Esophagus squamous epithelium (tissue), 5 donors: ENCODE measurements at regions not wholly inside any gene's neighbourhood (a gene's known extent, or its start where the extent isn't known, plus 50 kb on each side); places are given as distances from the start of the nearest gene placed in this dataset.

Experiments
- DNase-seq: peaks from one replicate; lab custom pipeline; 2025; lab: John Stamatoyannopoulos, UW
- H3K27ac ChIP-seq, 4 donors: fragments of 200-600 bp; sonication (generic); one replicate each; pipeline ENCODE4 v1.5.1; 2016 to 2019; ENCODE audit warnings: mild to moderate bottlenecking in 1 of 4
- H3K27me3 ChIP-seq, 4 donors: fragments of 200-600 bp; sonication (generic); 1 replicate in 3 of 4; 2 replicates in 1 of 4; pipeline versions ENCODE4 v1.5.1 to v1.6.0; 2017 to 2021; ENCODE audit warnings: antibody characterized with exemption in 1 of 4
- H3K36me3 ChIP-seq, 3 donors: fragments of 200-600 bp; sonication (generic); one replicate each; pipeline ENCODE4 v1.5.1; 2016 to 2019
- H3K4me1 ChIP-seq, 3 donors: fragments of 200-600 bp; sonication (generic); one replicate each; pipeline ENCODE4 v1.5.1; 2017 to 2019
- H3K4me3 ChIP-seq, 4 donors: fragments of 200-600 bp; sonication (generic); 1 replicate in 3 of 4; 2 replicates in 1 of 4; pipeline ENCODE4 v1.5.1; 2016 to 2019; ENCODE audit warnings: mild to moderate bottlenecking in 2 of 4, moderate library complexity in 1 of 4
- H3K9me3 ChIP-seq, 3 donors: fragments of 200-600 bp; sonication (generic); one replicate each; pipeline ENCODE4 v1.5.1; 2016 to 2019
- CTCF ChIP-seq, 6 experiments: fragments of 450-650 bp in 4 of 6; fragments of 200-600 bp in 2 of 6; sonication (generic) in 2 of 6; IDR thresholded peaks; one replicate each; pipeline ENCODE4 v1.5.1; 2016 to 2019; ENCODE audit warnings: antibody characterized with exemption in 6 of 6, mild to moderate bottlenecking in 4 of 6, moderate library complexity in 4 of 6
- POLR2A ChIP-seq, 4 donors: fragments of 450-650 bp; IDR thresholded peaks; one replicate each; pipeline ENCODE4 v1.6.1; 2017; ENCODE audit warnings: antibody characterized with exemption in 4 of 4, mild to moderate bottlenecking in 4 of 4, moderate library complexity in 3 of 4
- WGBS, 2 donors: methylation state at CpG; one replicate each; pipeline ENCODE4 v1.1.5; 2018; 5-methylcytosine and 5-hydroxymethylcytosine counted together
- intact Hi-C: fragments of 100-400 bp; cut with DNase I; formaldehyde crosslinking; loops from one replicate; pipeline ENCODE4 v1.15.0; 2022
- donor health status: DM: yes; HTN: yes; CAD: no.

- Histone ChIP-seq H3K4me1 (no peaks in the 10 kb centered on the region), H3K4me3 (no peak overlapping the region), H3K36me3 (no peaks in the 10 kb centered on the region), H3K9me3 (no peaks in the 10 kb centered on the region), H3K27me3 (peaks cover 0 to 37% (median 0%) of the 10 kb centered on the region in 4 donors), H3K27ac (no peak overlapping the region)
- 80 to 81% methylated on average over 2 to 4 of the region's 4 CpGs for whole genome bisulfite sequencing, 2 donors
- no peak for DNase-seq
- TF ChIP-seq POLR2A (IDR thresholded peaks at IDR 0.05) (no peak), CTCF (IDR thresholded peaks at IDR 0.05) (no peak)
- intact Hi-C loops, result no loop called here
Measured at GRCh38 chr15:69830430-69830829, 267.3 kb downstream of the TLE3 start.

GRCh38 chr15:69830876-69831275 is 266.8 kb downstream of the TLE3 start:
- TF ChIP-seq POLR2A (IDR thresholded peaks at IDR 0.05) (no peak), CTCF (IDR thresholded peaks at IDR 0.05) (no peak)
- 82 to 85% methylated on average over 4 of the region's 4 CpGs for WGBS, 2 donors
- DNase-seq, result no peak
- Histone ChIP-seq H3K4me1 (no peaks in the 10 kb centered on the region), H3K27me3 (peaks cover 0 to 35% (median 0%) of the 10 kb centered on the region in 4 donors), H3K36me3 (no peaks in the 10 kb centered on the region), H3K9me3 (no peaks in the 10 kb centered on the region), H3K4me3 (no peak overlapping the region), H3K27ac (no peak overlapping the region)
- intact Hi-C loops, result no loop called here

- no peak overlapping the region for H3K4me3 ChIP-seq
- intact Hi-C loops, result no loop called here
- peaks cover 0 to 22% (median 0%) of the 10 kb centered on the region in 4 donors for H3K27me3 ChIP-seq
- no peaks in the 10 kb centered on the region for H3K4me1 ChIP-seq
- no peak for TF ChIP-seq CTCF (IDR thresholded peaks at IDR 0.05)
- TF ChIP-seq POLR2A (IDR thresholded peaks at IDR 0.05), result no peak
- no peaks in the 10 kb centered on the region for H3K36me3 ChIP-seq
- WGBS, 2 donors, result 79 to 81% methylated on average over 4 to 5 of the region's 5 CpGs
- no peaks in the 10 kb centered on the region for H3K9me3 ChIP-seq
- DNase-seq, result no peak
- no peak overlapping the region for H3K27ac ChIP-seq
Measured at GRCh38 chr15:69834267-69834666, 263.4 kb downstream of the TLE3 start.

- TF ChIP-seq CTCF (IDR thresholded peaks at IDR 0.05) (no peak), POLR2A (IDR thresholded peaks at IDR 0.05) (no peak)
- H3K27ac ChIP-seq, result no peak overlapping the region
- DNase-seq, result no peak
- intact Hi-C loops, result no loop called here
- no peaks in the 10 kb centered on the region for H3K4me1 ChIP-seq
- WGBS, 2 donors, result 100% methylated on average over 1 of the region's 3 CpGs; no CpG with 5 or more reads in 1 of the 2 donors
- no peak overlapping the region for H3K4me3 ChIP-seq
- no peaks in the 10 kb centered on the region for H3K36me3 ChIP-seq
- H3K27me3 ChIP-seq, result peaks cover 0 to 22% (median 0%) of the 10 kb centered on the region in 4 donors
- H3K9me3 ChIP-seq, result no peaks in the 10 kb centered on the region
Measured at GRCh38 chr15:69834761-69835160, 263.0 kb downstream of the TLE3 start.

- intact Hi-C loops, result no loop called here
- 70 to 73% methylated on average over 2 to 3 of the region's 3 CpGs for WGBS, 2 donors
- Histone ChIP-seq H3K27ac (no peak overlapping the region), H3K27me3 (peaks cover 0 to 22% (median 0%) of the 10 kb centered on the region in 4 donors), H3K9me3 (no peaks in the 10 kb centered on the region), H3K4me3 (no peak overlapping the region), H3K4me1 (peaks cover 0 to 1% (median 0%) of the 10 kb centered on the region in 3 donors), H3K36me3 (no peaks in the 10 kb centered on the region)
- TF ChIP-seq CTCF (IDR thresholded peaks at IDR 0.05), result no peak
- TF ChIP-seq POLR2A (IDR thresholded peaks at IDR 0.05), result no peak
- no peak for DNase-seq
Measured at GRCh38 chr15:69836048-69836447, 261.7 kb downstream of the TLE3 start.
